OCI-LY7 (cell line): ENCODE measurements at regions not wholly inside any gene's neighbourhood (a gene's known extent, or its start where the extent isn't known, plus 50 kb on each side); places are given as distances from the start of the nearest gene placed in this dataset.

Experiments used
- EZH2phosphoT487 ChIP-seq: fragments of 200-600 bp; sonication (generic); IDR thresholded peaks from 2 replicates; pipeline ENCODE4 v1.6.1; 2018; ENCODE audit warnings: low read depth, borderline replicate concordance, mild to moderate bottlenecking, mixed run types, antibody characterized with exemption, low read length, moderate library complexity, mixed read lengths
- TF ChIP-seq, protein P1 (sequence below): fragments of 200-600 bp; sonication (generic); conservative IDR thresholded peaks from 2 replicates; pipeline ENCODE4 v1.5.1; 2014; ENCODE audit warnings: mild to moderate bottlenecking, antibody characterized with exemption, low read length, moderate library complexity, mixed read lengths

DNA sequence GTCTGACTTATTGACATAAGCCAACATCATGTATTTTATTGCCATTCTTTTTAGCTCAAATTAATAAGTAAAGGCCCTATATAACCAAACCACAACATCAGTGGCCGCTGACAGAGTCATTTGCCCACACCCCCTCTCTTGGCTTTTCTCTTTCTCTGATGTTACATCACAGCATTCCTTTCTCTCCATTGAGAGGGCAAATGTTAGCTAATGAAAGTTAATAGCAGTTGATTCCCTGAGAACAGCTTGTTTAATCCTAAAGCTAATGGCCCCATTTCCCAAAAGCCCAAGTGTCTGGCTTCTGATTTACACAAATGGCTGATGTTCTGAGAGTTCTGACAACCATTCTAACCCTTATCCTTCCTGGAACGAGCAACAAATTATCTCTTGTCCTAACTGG, 308.8 kb downstream of the SNAPC1 start:
- no peak for TF ChIP-seq EZH2phosphoT487
- TF ChIP-seq, protein P1, sequence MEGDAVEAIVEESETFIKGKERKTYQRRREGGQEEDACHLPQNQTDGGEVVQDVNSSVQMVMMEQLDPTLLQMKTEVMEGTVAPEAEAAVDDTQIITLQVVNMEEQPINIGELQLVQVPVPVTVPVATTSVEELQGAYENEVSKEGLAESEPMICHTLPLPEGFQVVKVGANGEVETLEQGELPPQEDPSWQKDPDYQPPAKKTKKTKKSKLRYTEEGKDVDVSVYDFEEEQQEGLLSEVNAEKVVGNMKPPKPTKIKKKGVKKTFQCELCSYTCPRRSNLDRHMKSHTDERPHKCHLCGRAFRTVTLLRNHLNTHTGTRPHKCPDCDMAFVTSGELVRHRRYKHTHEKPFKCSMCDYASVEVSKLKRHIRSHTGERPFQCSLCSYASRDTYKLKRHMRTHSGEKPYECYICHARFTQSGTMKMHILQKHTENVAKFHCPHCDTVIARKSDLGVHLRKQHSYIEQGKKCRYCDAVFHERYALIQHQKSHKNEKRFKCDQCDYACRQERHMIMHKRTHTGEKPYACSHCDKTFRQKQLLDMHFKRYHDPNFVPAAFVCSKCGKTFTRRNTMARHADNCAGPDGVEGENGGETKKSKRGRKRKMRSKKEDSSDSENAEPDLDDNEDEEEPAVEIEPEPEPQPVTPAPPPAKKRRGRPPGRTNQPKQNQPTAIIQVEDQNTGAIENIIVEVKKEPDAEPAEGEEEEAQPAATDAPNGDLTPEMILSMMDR = no peak
